ENCODE measurements at regions not wholly inside any gene's neighbourhood (a gene's known extent, or its start where the extent isn't known, plus 50 kb on each side); places are given as distances from the start of the nearest gene placed in this dataset.

DNA sequence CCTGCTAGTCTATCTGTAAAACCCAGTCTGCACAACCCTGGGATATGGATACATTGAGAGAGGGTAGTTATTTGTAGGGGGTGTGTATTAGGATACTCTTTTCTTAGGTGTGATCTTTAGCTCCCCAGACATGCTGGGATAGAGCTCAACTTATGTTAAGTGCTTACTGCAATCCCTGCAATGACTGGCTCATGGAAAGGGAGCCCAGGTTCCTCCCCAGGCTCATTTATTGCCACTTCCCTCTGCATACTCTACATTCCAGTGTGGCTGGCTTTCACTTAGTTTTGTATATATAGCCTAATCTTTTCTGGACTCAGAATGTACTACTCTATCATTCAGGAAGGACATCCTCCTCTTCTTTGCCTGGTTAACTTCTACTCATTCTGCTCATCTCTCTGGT, 172.0 kb downstream of the SYT10 start:
- no peak for TF ChIP-seq CTCF (IDR thresholded peaks at IDR 0.05)
- TF ChIP-seq POLR2A (IDR thresholded peaks at IDR 0.05) = no peak
